H1 (cell line): ENCODE measurements at regions not wholly inside any gene's neighbourhood (a gene's known extent, or its start where the extent isn't known, plus 50 kb on each side); places are given as distances from the start of the nearest gene placed in this dataset.

ENCODE experiments used
- CTCF ChIA-PET: fragments of 300-600 bp; sonication (Branson Sonifier 250); formaldehyde crosslinking; loops from one replicate; lab custom pipeline; 2021; ENCODE audit not compliant: partially characterized antibody; lab: Charles Lee
- POLR2A ChIA-PET: fragments of 300-600 bp; sonication (Branson Sonifier 250); formaldehyde crosslinking; loops from one replicate; lab custom pipeline; 2021; ENCODE audit warnings: inconsistent platforms; ENCODE audit not compliant: partially characterized antibody; lab: Charles Lee
- DNase-seq, 2 experiments: peaks; one replicate each; pipeline versions ENCODE4 v3.0.0 to v3.0.0-alpha.2; 2010 to 2022; ENCODE audit warnings: low spot score in 2 of 2, low read depth in 1 of 2, mixed read lengths in 1 of 2
- FAIRE-seq: peaks from 2 replicates; lab custom pipeline; 2011; peaks lifted over from hg19 to GRCh38; lab: Jason Lieb, UNC
- H2AFZ ChIP-seq: 2 replicates; pipeline ENCODE4 v1.8.1; 2012; ENCODE audit warnings: low read length, inconsistent platforms
- H2AK5ac ChIP-seq: 2 replicates; pipeline ENCODE4 v1.6.1; 2013; ENCODE audit warnings: low read depth, low read length
- H2BK120ac ChIP-seq: replicated peaks from 2 replicates; pipeline ENCODE3; 2013; ENCODE audit warnings: low read depth, low read length, inconsistent platforms
- H2BK12ac ChIP-seq: 2 replicates; pipeline ENCODE4 v1.6.1; 2013; ENCODE audit warnings: low read depth, low read length
- H2BK15ac ChIP-seq: 2 replicates; pipeline ENCODE4 v1.6.1; 2013; ENCODE audit warnings: low read length
- H2BK20ac ChIP-seq: 2 replicates; pipeline ENCODE4 v1.6.1; 2013; ENCODE audit warnings: low read length
- H2BK5ac ChIP-seq: 2 replicates; pipeline ENCODE4 v1.6.1; 2013; ENCODE audit warnings: low read depth, low read length
- H3K14ac ChIP-seq: 2 replicates; pipeline ENCODE4 v1.6.1; 2013; ENCODE audit warnings: inconsistent platforms; ENCODE audit not compliant: insufficient read length
- H3K18ac ChIP-seq: 2 replicates; pipeline ENCODE4 v1.6.1; 2013; ENCODE audit warnings: low read length; ENCODE audit errors: extremely low read depth
- H3K23ac ChIP-seq: 2 replicates; pipeline ENCODE4 v1.6.1; 2013; ENCODE audit warnings: inconsistent platforms; ENCODE audit not compliant: insufficient read length
- H3K23me2 ChIP-seq: 2 replicates; pipeline ENCODE4 v1.6.1; 2013; ENCODE audit warnings: low read depth, low read length
- H3K27ac ChIP-seq: 2 replicates; pipeline ENCODE4 v1.6.1; 2011; ENCODE audit warnings: low read depth, low read length, inconsistent platforms
- H3K27me3 ChIP-seq, 4 experiments: replicated peaks in 1 of 4; 1 replicate in 1 of 4; 2 replicates in 3 of 4; pipeline versions ENCODE4 v1.6.1 to v1.8.1; 2011 to 2013; ENCODE audit warnings: low read length in 3 of 4, mild to moderate bottlenecking in 3 of 4, inconsistent platforms in 2 of 4, mixed read lengths in 2 of 4, moderate library complexity in 1 of 4; ENCODE audit not compliant: control insufficient read depth in 3 of 4, insufficient read depth in 3 of 4; ENCODE audit errors: extremely low read depth in 1 of 4
- H3K36me3 ChIP-seq, 4 experiments: 2 replicates each; pipeline versions ENCODE4 v1.6.1 to v1.8.1; 2011 to 2013; ENCODE audit warnings: mild to moderate bottlenecking in 4 of 4, low read length in 3 of 4, moderate library complexity in 2 of 4, control low read depth in 1 of 4, inconsistent platforms in 1 of 4; ENCODE audit not compliant: insufficient read depth in 4 of 4, control insufficient read depth in 2 of 4
- H3K4ac ChIP-seq: replicated peaks from 2 replicates; pipeline ENCODE3; 2013; ENCODE audit warnings: low read length, low read depth, mixed read lengths, inconsistent platforms; ENCODE audit not compliant: insufficient read length
- H3K4me1 ChIP-seq, 4 experiments: replicated peaks in 1 of 4; 1 replicate in 1 of 4; 2 replicates in 3 of 4; pipeline versions ENCODE4 v1.6.1 to v1.8.1; 2011 to 2013; ENCODE audit warnings: low read length in 3 of 4, inconsistent platforms in 2 of 4, mixed read lengths in 1 of 4; ENCODE audit not compliant: insufficient read depth in 4 of 4, control insufficient read depth in 3 of 4
- H3K4me2 ChIP-seq, 2 experiments: 2 replicates each; pipeline versions ENCODE4 v1.6.1 to v1.8.1; 2011 to 2013; ENCODE audit warnings: low read depth in 2 of 2, low read length in 2 of 2, control low read depth in 1 of 2, inconsistent platforms in 1 of 2, mild to moderate bottlenecking in 1 of 2; ENCODE audit not compliant: insufficient read depth in 1 of 2
- H3K4me3 ChIP-seq, 4 experiments: fragments of 200-600, 300-600 bp in 1 of 4; sonication (generic), shearing (Covaris generic), sonication (Bioruptor Twin) in 1 of 4; 2 replicates each; pipeline versions ENCODE4 v1.5.1 to v1.8.1; 2011 to 2016; ENCODE audit warnings: low read length in 4 of 4, low read depth in 3 of 4, control low read depth in 2 of 4, inconsistent platforms in 2 of 4, mild to moderate bottlenecking in 2 of 4, mixed read lengths in 1 of 4, moderate library complexity in 1 of 4; ENCODE audit not compliant: insufficient read depth in 2 of 4; ENCODE audit errors: extremely low read depth in 1 of 4
- H3K56ac ChIP-seq: replicated peaks from 2 replicates; pipeline ENCODE3; 2013; ENCODE audit warnings: low read depth, mild to moderate bottlenecking, mixed read lengths, low read length, inconsistent platforms; ENCODE audit not compliant: insufficient read length
- H3K79me1 ChIP-seq: 2 replicates; pipeline ENCODE4 v1.6.1; 2013; ENCODE audit warnings: low read depth, low read length, control low read depth
- H3K79me2 ChIP-seq, 2 experiments: 2 replicates each; pipeline versions ENCODE4 v1.6.1 to v1.8.1; 2012 to 2013; ENCODE audit warnings: low read length in 2 of 2, mild to moderate bottlenecking in 2 of 2, inconsistent platforms in 1 of 2; ENCODE audit not compliant: insufficient read depth in 2 of 2, control insufficient read depth in 1 of 2
- H3K9ac ChIP-seq, 4 experiments: replicated peaks in 1 of 4; 1 replicate in 1 of 4; 2 replicates in 3 of 4; pipeline versions ENCODE4 v1.6.1 to v1.8.1; 2011 to 2013; ENCODE audit warnings: low read depth in 3 of 4, low read length in 3 of 4, control low read depth in 2 of 4, mild to moderate bottlenecking in 2 of 4, moderate library complexity in 2 of 4, inconsistent platforms in 1 of 4; ENCODE audit errors: extremely low read depth in 1 of 4
- H3K9me3 ChIP-seq, 2 experiments: 2 replicates each; pipeline versions ENCODE4 v1.6.1 to v1.8.1; 2012 to 2013; ENCODE audit warnings: mild to moderate bottlenecking in 2 of 2, moderate library complexity in 2 of 2, control low read depth in 1 of 2, inconsistent platforms in 1 of 2, low read depth in 1 of 2, low read length in 1 of 2, mixed read lengths in 1 of 2; ENCODE audit not compliant: insufficient read depth in 2 of 2
- H4K20me1 ChIP-seq, 2 experiments: replicated peaks in 1 of 2; 2 replicates each; pipeline versions ENCODE3 to v1.8.1; 2011 to 2013; ENCODE audit warnings: inconsistent platforms in 2 of 2, low read length in 2 of 2, mild to moderate bottlenecking in 1 of 2; ENCODE audit not compliant: insufficient read depth in 2 of 2, control insufficient read depth in 1 of 2
- H4K5ac ChIP-seq: 2 replicates; pipeline ENCODE4 v1.6.1; 2013; ENCODE audit warnings: low read length, low read depth, mixed read lengths, inconsistent platforms; ENCODE audit not compliant: insufficient read length
- H4K8ac ChIP-seq: 2 replicates; pipeline ENCODE4 v1.8.0; 2013; ENCODE audit warnings: mild to moderate bottlenecking, moderate library complexity, low read length, inconsistent platforms; ENCODE audit not compliant: insufficient read depth; ENCODE audit errors: extremely low read depth
- H4K91ac ChIP-seq: replicated peaks from 2 replicates; pipeline ENCODE3; 2013; ENCODE audit warnings: low read length, mixed read lengths, inconsistent platforms; ENCODE audit not compliant: insufficient read length
- BACH1 ChIP-seq: IDR thresholded peaks from 2 replicates; pipeline ENCODE4 v1.6.1; 2012; ENCODE audit warnings: low read length, improper control_type of control experiment
- BRCA1 ChIP-seq: IDR thresholded peaks from 2 replicates; pipeline ENCODE4 v1.6.1; 2012; ENCODE audit warnings: low read depth, low read length, improper control_type of control experiment
- CEBPB ChIP-seq: IDR thresholded peaks from 2 replicates; pipeline ENCODE4 v1.6.1; 2012; ENCODE audit warnings: low read depth, low read length
- EP300 ChIP-seq, 2 experiments: IDR thresholded peaks; 1 replicate in 1 of 2; 2 replicates in 1 of 2; pipeline ENCODE4 v1.6.1; 2011 to 2012; ENCODE audit warnings: low read depth in 2 of 2, low read length in 2 of 2, mild to moderate bottlenecking in 2 of 2, borderline replicate concordance in 1 of 2, inconsistent platforms in 1 of 2, moderate library complexity in 1 of 2
- FOSL1 ChIP-seq: IDR thresholded peaks from 2 replicates; pipeline ENCODE4 v1.6.1; 2011; ENCODE audit warnings: mild to moderate bottlenecking, low read depth, low read length, moderate library complexity; ENCODE audit not compliant: insufficient read depth
- GABPA ChIP-seq: IDR thresholded peaks from 2 replicates; pipeline ENCODE4 v1.6.1; 2011; ENCODE audit warnings: mild to moderate bottlenecking, low read length, moderate library complexity, borderline replicate concordance; ENCODE audit not compliant: insufficient read depth
- NANOG ChIP-seq: IDR thresholded peaks from 2 replicates; pipeline ENCODE4 v1.6.1; 2011; ENCODE audit warnings: low read length, low read depth, mild to moderate bottlenecking, inconsistent platforms; ENCODE audit not compliant: insufficient read depth, poor library complexity, severe bottlenecking
- POU5F1 ChIP-seq: IDR thresholded peaks from 2 replicates; pipeline ENCODE4 v1.6.1; 2011; ENCODE audit warnings: low read depth, mild to moderate bottlenecking, low read length, moderate library complexity
- RNF2 ChIP-seq: fragments of 200-900, 300-1000 bp; sonication (generic); IDR thresholded peaks from 2 replicates; pipeline ENCODE4 v1.7.1; 2016; ENCODE audit warnings: borderline replicate concordance, low read depth, mild to moderate bottlenecking, antibody characterized with exemption, low read length; ENCODE audit not compliant: poor library complexity, severe bottlenecking; ENCODE audit errors: missing control alignments
- SIN3A ChIP-seq, 2 experiments: IDR thresholded peaks in 1 of 2; conservative IDR thresholded peaks in 1 of 2; 2 replicates each; pipeline ENCODE4 v1.6.1; 2011 to 2012; ENCODE audit warnings: low read length in 2 of 2, improper control_type of control experiment in 1 of 2, low read depth in 1 of 2, mild to moderate bottlenecking in 1 of 2
- SIRT6 ChIP-seq: IDR thresholded peaks from one replicate; pipeline ENCODE4 v1.7.1; 2012; ENCODE audit warnings: low read length, inconsistent platforms
- SP4 ChIP-seq: IDR thresholded peaks from 2 replicates; pipeline ENCODE4 v1.6.1; 2012; ENCODE audit warnings: low read length, inconsistent platforms
- SRF ChIP-seq: IDR thresholded peaks from 2 replicates; pipeline ENCODE4 v1.6.1; 2011; ENCODE audit warnings: mild to moderate bottlenecking, low read depth, low read length, moderate library complexity
- TBP ChIP-seq: IDR thresholded peaks from 2 replicates; pipeline ENCODE4 v1.6.1; 2011; ENCODE audit warnings: low read depth, low read length, improper control_type of control experiment
- WGBS, 2 experiments: shearing (Covaris generic) in 1 of 2; methylation state at CpG; one replicate each; pipeline versions ENCODE4 v1.1.6 to v1.1.7; 2013 to 2015; ENCODE audit warnings: low lambda C conversion rate in 2 of 2, mixed read lengths in 2 of 2, inconsistent platforms in 1 of 2, low coverage in 1 of 2, missing lambda C conversion rate in 1 of 2; ENCODE audit not compliant: insufficient replicate concordance in 2 of 2, insufficient coverage in 1 of 2, insufficient read length in 1 of 2; ENCODE audit errors: extremely low coverage in 1 of 2, missing lambda C conversion rate in 1 of 2; 5-methylcytosine and 5-hydroxymethylcytosine counted together

GRCh38 chr6:165737396-165737795, 74.4 kb upstream of the PDE10A start:
- Histone ChIP-seq H3K79me2 (no peaks in the 10 kb centered on the region), H2BK20ac (no peak overlapping the region), H3K4me2 (no peak overlapping the region), H4K20me1 (peaks cover 0 to 1% of the 10 kb centered on the region in 2 experiments), H3K9ac (no peak overlapping the region), H4K91ac (no peak overlapping the region), H3K18ac (no peak overlapping the region), H2BK12ac (no peak overlapping the region), H2BK15ac (no peak overlapping the region), H3K4ac (no peak overlapping the region), H3K4me1 (no peaks in the 10 kb centered on the region), H2BK5ac (no peak overlapping the region), H3K79me1 (no peaks in the 10 kb centered on the region), H2BK120ac (no peak overlapping the region), H3K36me3 (no peaks in the 10 kb centered on the region), H3K4me3 (no peak overlapping the region), H2AFZ (no peak overlapping the region), H3K14ac (no peak overlapping the region), H4K5ac (no peak overlapping the region), H3K27ac (no peak overlapping the region)
- no peak for FAIRE-seq
- no peak for DNase-seq
- CTCF ChIA-PET = interaction anchor here (0.6 to 1.1 kb wide), 2 partner anchors 13 to 14 kb away, joined by 3 read pairs; no protein-coding TSS in a partner anchor
- 70% methylated on average over 1 of the region's 1 CpG; no CpG with 5 or more reads in 1 of the 2 experiments for WGBS, 2 experiments
- TF ChIP-seq RNF2 = no peak
- TF ChIP-seq POU5F1 = no peak
- TF ChIP-seq SRF = no peak
- TF ChIP-seq BACH1 = no peak
- no peak for TF ChIP-seq SP4
- TF ChIP-seq GABPA = no peak
- TF ChIP-seq EP300 (IDR thresholded peaks at IDR 0.05; ENCODE audit: borderline replicate concordance in 1 of 2, low read depth in 2 of 2, low read length in 2 of 2) = no peak
- no peak for TF ChIP-seq SIN3A (conservative IDR thresholded peaks at IDR 0.05 in 1 of 2, IDR thresholded peaks at IDR 0.05 in 1 of 2; ENCODE audit: low read depth in 1 of 2, low read length in 2 of 2)
- TF ChIP-seq SIRT6 = no peak
- no peak for TF ChIP-seq BRCA1
- no peak for TF ChIP-seq CEBPB
- TF ChIP-seq FOSL1 = no peak
- no peak for TF ChIP-seq NANOG
- no peak for TF ChIP-seq TBP
- TF ChIP-seq, all 59 proteins: peak for 0
- Histone ChIP-seq H3K9me3 (peaks cover 0 to 3% of the 10 kb centered on the region in 2 experiments; a peak in 1 of 4 replicates), H3K23me2 (peaks cover 6% of the 10 kb centered on the region; the same call in 1 of the 2 replicates), H4K8ac (no peak overlapping the region), H3K23ac (no peak overlapping the region), H2AK5ac (no peak overlapping the region), H3K56ac (no peak overlapping the region), H3K27me3 (no peaks in the 10 kb centered on the region)
- POLR2A ChIA-PET = no interaction called here
